Panc1 (cell line): ENCODE measurements at regions not wholly inside any gene's neighbourhood (a gene's known extent, or its start where the extent isn't known, plus 50 kb on each side); places are given as distances from the start of the nearest gene placed in this dataset.

Experiments
- ATAC-seq: fragments of 200-7000 bp; cut with Tn5 transposase; 2 replicates; pipeline ENCODE4 v1.9.1; 2020; ENCODE audit warnings: mild to moderate bottlenecking, moderate library complexity
- BruUV-seq: library from RNA; stranded (reverse); fragments of 400-500 nt; replicated peaks from 2 replicates; lab custom pipeline; 2021; lab: Mats Ljungman, UMichigan
- CTCF ChIA-PET: fragments of 300-600 bp; sonication (Branson Sonifier 250); formaldehyde crosslinking; loops from one replicate; lab custom pipeline; 2022; ENCODE audit warnings: antibody characterized with exemption; lab: Charles Lee
- POLR2A ChIA-PET: fragments of 300-600 bp; sonication (Branson Sonifier 250); formaldehyde crosslinking; loops from one replicate; lab custom pipeline; 2022; ENCODE audit warnings: antibody characterized with exemption; lab: Charles Lee
- DNase-seq: peaks from one replicate; pipeline ENCODE4 v3.0.0-alpha.2; 2010; ENCODE audit warnings: low read depth, low spot score
- H3K27ac ChIP-seq: 2 replicates; pipeline ENCODE4 v1.5.1; 2011; ENCODE audit warnings: mild to moderate bottlenecking, low read length, inconsistent platforms
- H3K27me3 ChIP-seq: fragments of 200-500 bp; sonication (Bioruptor generic); 2 replicates; pipeline ENCODE4 v1.6.0; 2014; ENCODE audit warnings: low read length, inconsistent platforms; ENCODE audit not compliant: control insufficient read depth, insufficient read depth
- H3K36me3 ChIP-seq: fragments of 200-500 bp; sonication (Bioruptor generic); 2 replicates; pipeline ENCODE4 v1.5.1; 2014; ENCODE audit warnings: inconsistent platforms, mild to moderate bottlenecking, low read length, moderate library complexity; ENCODE audit not compliant: control insufficient read depth, insufficient read depth
- H3K4me1 ChIP-seq: 2 replicates; pipeline ENCODE4 v1.5.1; 2011; ENCODE audit warnings: inconsistent platforms, mild to moderate bottlenecking, low read length, moderate library complexity; ENCODE audit not compliant: control insufficient read depth, insufficient read depth
- H3K4me3 ChIP-seq, 2 experiments: 2 replicates each; pipeline ENCODE4 v1.5.1; 2011 to 2012; ENCODE audit warnings: low read depth in 2 of 2, low read length in 2 of 2, mild to moderate bottlenecking in 2 of 2, inconsistent platforms in 1 of 2, moderate library complexity in 1 of 2
- H3K9me3 ChIP-seq: fragments of 200-500 bp; sonication (Bioruptor generic); 2 replicates; pipeline ENCODE4 v1.5.1; 2014; ENCODE audit warnings: low read depth, mild to moderate bottlenecking, inconsistent platforms, low read length, moderate library complexity; ENCODE audit not compliant: control insufficient read depth, insufficient read depth
- CTCF ChIP-seq: fragments of 450-650 bp; IDR thresholded peaks from 2 replicates; pipeline ENCODE4 v1.5.1; 2017; ENCODE audit warnings: mild to moderate bottlenecking
- POLR2AphosphoS5 ChIP-seq: IDR thresholded peaks from 2 replicates; pipeline ENCODE4 v1.6.1; 2012; ENCODE audit warnings: mild to moderate bottlenecking, low read depth, low read length, moderate library complexity
- SIN3A ChIP-seq: IDR thresholded peaks from 2 replicates; pipeline ENCODE4 v1.6.1; 2012; ENCODE audit warnings: low read depth, mild to moderate bottlenecking, low read length, moderate library complexity, borderline replicate concordance; ENCODE audit not compliant: insufficient read depth
- TCF7L2 ChIP-seq: IDR thresholded peaks from 2 replicates; pipeline ENCODE4 v1.6.1; 2011; ENCODE audit warnings: mild to moderate bottlenecking, low read depth, low read length, inconsistent platforms
- in situ Hi-C: cut with HindIII; loops from 2 replicates; pipeline ENCODE4 v1.10.0; 2016; ENCODE audit warnings: low sequenced_read_pairs, low pct_unique_long_range_greater_than_20kb
- intact Hi-C: fragments of 100-400 bp; cut with micrococcal nuclease; formaldehyde crosslinking; loops from one replicate; pipeline ENCODE4 v1.10.0; 2022; ENCODE audit not compliant: unreplicated experiment
- TF ChIP-seq, protein P1 (sequence below), 2 experiments: IDR thresholded peaks; 2 replicates each; pipeline ENCODE4 v1.6.1; 2011 to 2012; ENCODE audit warnings: low read depth in 2 of 2, control low read depth in 1 of 2, low read length in 1 of 2, mild to moderate bottlenecking in 1 of 2, moderate library complexity in 1 of 2; ENCODE audit not compliant: insufficient read depth in 1 of 2

- intact Hi-C loops, result no loop called here
- POLR2A ChIA-PET, result no interaction called here
- Histone ChIP-seq H3K4me1 (no peaks in the 10 kb centered on the region), H3K27me3 (no peaks in the 10 kb centered on the region; the same call in none of the 2 replicates), H3K9me3 (no peaks in the 10 kb centered on the region), H3K4me3 (no peak overlapping the region), H3K36me3 (no peaks in the 10 kb centered on the region), H3K27ac (no peak overlapping the region)
- no TSS peak for BruUV-seq
- in situ Hi-C loops, result no loop called here
- TF ChIP-seq SIN3A (no peak), CTCF (no peak)
- TF ChIP-seq, protein P1, sequence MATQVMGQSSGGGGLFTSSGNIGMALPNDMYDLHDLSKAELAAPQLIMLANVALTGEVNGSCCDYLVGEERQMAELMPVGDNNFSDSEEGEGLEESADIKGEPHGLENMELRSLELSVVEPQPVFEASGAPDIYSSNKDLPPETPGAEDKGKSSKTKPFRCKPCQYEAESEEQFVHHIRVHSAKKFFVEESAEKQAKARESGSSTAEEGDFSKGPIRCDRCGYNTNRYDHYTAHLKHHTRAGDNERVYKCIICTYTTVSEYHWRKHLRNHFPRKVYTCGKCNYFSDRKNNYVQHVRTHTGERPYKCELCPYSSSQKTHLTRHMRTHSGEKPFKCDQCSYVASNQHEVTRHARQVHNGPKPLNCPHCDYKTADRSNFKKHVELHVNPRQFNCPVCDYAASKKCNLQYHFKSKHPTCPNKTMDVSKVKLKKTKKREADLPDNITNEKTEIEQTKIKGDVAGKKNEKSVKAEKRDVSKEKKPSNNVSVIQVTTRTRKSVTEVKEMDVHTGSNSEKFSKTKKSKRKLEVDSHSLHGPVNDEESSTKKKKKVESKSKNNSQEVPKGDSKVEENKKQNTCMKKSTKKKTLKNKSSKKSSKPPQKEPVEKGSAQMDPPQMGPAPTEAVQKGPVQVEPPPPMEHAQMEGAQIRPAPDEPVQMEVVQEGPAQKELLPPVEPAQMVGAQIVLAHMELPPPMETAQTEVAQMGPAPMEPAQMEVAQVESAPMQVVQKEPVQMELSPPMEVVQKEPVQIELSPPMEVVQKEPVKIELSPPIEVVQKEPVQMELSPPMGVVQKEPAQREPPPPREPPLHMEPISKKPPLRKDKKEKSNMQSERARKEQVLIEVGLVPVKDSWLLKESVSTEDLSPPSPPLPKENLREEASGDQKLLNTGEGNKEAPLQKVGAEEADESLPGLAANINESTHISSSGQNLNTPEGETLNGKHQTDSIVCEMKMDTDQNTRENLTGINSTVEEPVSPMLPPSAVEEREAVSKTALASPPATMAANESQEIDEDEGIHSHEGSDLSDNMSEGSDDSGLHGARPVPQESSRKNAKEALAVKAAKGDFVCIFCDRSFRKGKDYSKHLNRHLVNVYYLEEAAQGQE (IDR thresholded peaks at IDR 0.05; ENCODE audit: insufficient read depth in 1 of 2, low read depth in 2 of 2, low read length in 1 of 2), result no peak
- ATAC-seq (no peak), DNase-seq (no peak)
- CTCF ChIA-PET, result no interaction called here
Observed at GRCh38 chr16:66299349-66299748, 67.1 kb upstream of the CDH5 start.

GRCh38 chr16:66298571-66299120, 67.8 kb upstream of the CDH5 start:
- DNase-seq (no peak), ATAC-seq (no peak)
- H3K9me3 ChIP-seq, result no peaks in the 10 kb centered on the region
- no peaks in the 10 kb centered on the region; the same call in none of the 2 replicates for H3K27me3 ChIP-seq
- H3K4me3 ChIP-seq, result no peak overlapping the region
- CTCF ChIA-PET, result no interaction called here
- intact Hi-C loops (no loop called here), in situ Hi-C loops (no loop called here)
- POLR2A ChIA-PET, result no interaction called here
- no peaks in the 10 kb centered on the region for H3K36me3 ChIP-seq
- no TSS peak for BruUV-seq
- no peak for TF ChIP-seq CTCF
- no peak for TF ChIP-seq SIN3A
- TF ChIP-seq, protein P1 (IDR thresholded peaks at IDR 0.05; ENCODE audit: insufficient read depth in 1 of 2, low read depth in 2 of 2, low read length in 1 of 2), result no peak
- no peak for TF ChIP-seq TCF7L2
- TF ChIP-seq POLR2AphosphoS5, result no peak
- H3K27ac ChIP-seq, result no peak overlapping the region
- no peaks in the 10 kb centered on the region for H3K4me1 ChIP-seq
